HEK293 (cell line): ENCODE measurements at regions not wholly inside any gene's neighbourhood (a gene's known extent, or its start where the extent isn't known, plus 50 kb on each side); places are given as distances from the start of the nearest gene placed in this dataset.

Source experiments
- CTCF ChIA-PET: fragments of 350-600 bp; formaldehyde crosslinking; extraction: SDS; loops from one replicate; lab custom pipeline; 2021; ENCODE audit warnings: antibody characterized with exemption; lab: Yijun Ruan, JAX
- POLR2A ChIA-PET: fragments of 300-600 bp; formaldehyde crosslinking; extraction: SDS; loops from one replicate; lab custom pipeline; 2020; ENCODE audit warnings: antibody characterized with exemption, inconsistent platforms; lab: Yijun Ruan, JAX
- H3K27ac ChIP-seq: fragments of 200-500 bp; sonication (Bioruptor generic); 2 replicates; pipeline ENCODE4 v1.5.1; 2014; ENCODE audit warnings: low read depth, low read length, control low read depth, inconsistent platforms; ENCODE audit errors: extremely low read depth
- H3K36me3 ChIP-seq, 2 experiments: fragments of 200-500 bp in 1 of 2; sonication (Bioruptor generic) in 1 of 2; 1 replicate in 1 of 2; 2 replicates in 1 of 2; pipeline ENCODE4 v1.5.1; 2014 to 2017; ENCODE audit warnings: inconsistent platforms in 2 of 2, low read length in 2 of 2; ENCODE audit not compliant: control insufficient read depth in 2 of 2, insufficient read depth in 1 of 2
- H3K4me1 ChIP-seq: fragments of 200-500 bp; sonication (Bioruptor generic); 2 replicates; pipeline ENCODE4 v1.5.1; 2014; ENCODE audit warnings: mild to moderate bottlenecking, low read length, inconsistent platforms; ENCODE audit not compliant: control insufficient read depth, insufficient read depth
- H3K4me3 ChIP-seq: 2 replicates; pipeline ENCODE4 v1.5.1; 2011; ENCODE audit warnings: low read depth, mild to moderate bottlenecking, control low read depth, low read length, moderate library complexity
- H3K9me3 ChIP-seq: fragments of 200-500 bp; sonication (Bioruptor generic); 2 replicates; pipeline ENCODE4 v1.5.1; 2014; ENCODE audit warnings: low read depth, low read length, inconsistent platforms; ENCODE audit not compliant: control insufficient read depth, insufficient read depth
- AEBP2 ChIP-seq: fragments of 450-650 bp; formaldehyde crosslinking; IDR thresholded peaks from 2 replicates; pipeline ENCODE4 v1.5.1; 2016; ENCODE audit warnings: missing biosample characterization, missing genetic modification characterization, borderline replicate concordance
- EGR2 ChIP-seq: fragments of 450-650 bp; formaldehyde crosslinking; IDR thresholded peaks from 2 replicates; pipeline ENCODE4 v1.5.1; 2016; ENCODE audit warnings: low read depth, missing biosample characterization, missing genetic modification characterization
- MEIS1 ChIP-seq: sonication (generic); formaldehyde crosslinking; IDR thresholded peaks from 2 replicates; pipeline ENCODE4 v1.8.1; 2022; ENCODE audit warnings: missing genetic modification reagents, mild to moderate bottlenecking, borderline replicate concordance
- SCRT1 ChIP-seq: fragments of 450-650 bp; formaldehyde crosslinking; IDR thresholded peaks from 2 replicates; pipeline ENCODE4 v1.5.1; 2016; ENCODE audit warnings: missing biosample characterization, missing genetic modification characterization, borderline replicate concordance
- SETDB1 ChIP-seq: IDR thresholded peaks from one replicate; pipeline ENCODE4 v1.6.1; 2017; ENCODE audit warnings: mild to moderate bottlenecking, low read length, moderate library complexity, mixed read lengths; ENCODE audit not compliant: insufficient read length
- YY1 ChIP-seq: fragments of 450-650 bp; formaldehyde crosslinking; IDR thresholded peaks from 2 replicates; pipeline ENCODE4 v1.5.1; 2018; ENCODE audit warnings: missing biosample characterization, missing genetic modification characterization
- ZBTB10 ChIP-seq: fragments of 450-650 bp; formaldehyde crosslinking; IDR thresholded peaks from 2 replicates; pipeline ENCODE4 v1.5.1; 2016; ENCODE audit warnings: missing biosample characterization, missing genetic modification characterization
- ZBTB48 ChIP-seq: fragments of 450-650 bp; formaldehyde crosslinking; IDR thresholded peaks from 2 replicates; pipeline ENCODE4 v1.5.1; 2016; ENCODE audit warnings: missing biosample characterization, missing genetic modification characterization
- ZNF132 ChIP-seq: fragments of 450-650 bp; formaldehyde crosslinking; IDR thresholded peaks from 2 replicates; pipeline ENCODE4 v1.5.1; 2017; ENCODE audit warnings: missing biosample characterization, missing genetic modification characterization, borderline replicate concordance
- ZNF138 ChIP-seq: fragments of 450-650 bp; formaldehyde crosslinking; IDR thresholded peaks from 2 replicates; pipeline ENCODE4 v1.5.1; 2016; ENCODE audit warnings: missing biosample characterization, missing genetic modification characterization, borderline replicate concordance
- ZNF155 ChIP-seq: fragments of 450-650 bp; formaldehyde crosslinking; IDR thresholded peaks from 2 replicates; pipeline ENCODE4 v1.5.1; 2016; ENCODE audit warnings: missing biosample characterization, missing genetic modification characterization
- ZNF19 ChIP-seq: fragments of 450-650 bp; formaldehyde crosslinking; IDR thresholded peaks from 2 replicates; pipeline ENCODE4; 2016; ENCODE audit warnings: missing biosample characterization, missing genetic modification characterization, low read depth
- ZNF274 ChIP-seq, 2 experiments: fragments of 200-500 bp in 1 of 2; fragments of 450-650 bp in 1 of 2; sonication (Bioruptor generic) in 1 of 2; formaldehyde crosslinking in 1 of 2; IDR thresholded peaks; 2 replicates each; pipeline versions ENCODE4 v1.5.1 to v1.6.1; 2014 to 2016; ENCODE audit warnings: borderline replicate concordance in 1 of 2, inconsistent platforms in 1 of 2, low read length in 1 of 2, missing biosample characterization in 1 of 2, missing genetic modification characterization in 1 of 2
- ZNF362 ChIP-seq: fragments of 450-650 bp; formaldehyde crosslinking; IDR thresholded peaks from 2 replicates; pipeline ENCODE4 v1.5.1; 2016; ENCODE audit warnings: missing biosample characterization, missing genetic modification characterization
- ZNF37A ChIP-seq: fragments of 450-650 bp; IDR thresholded peaks from 2 replicates; pipeline ENCODE4 v1.5.1; 2018; ENCODE audit warnings: missing biosample characterization, missing genetic modification characterization
- ZNF404 ChIP-seq: fragments of 450-650 bp; formaldehyde crosslinking; IDR thresholded peaks from 2 replicates; pipeline ENCODE4 v1.5.1; 2017; ENCODE audit warnings: missing biosample characterization, missing genetic modification characterization
- ZNF426 ChIP-seq: fragments of 450-650 bp; formaldehyde crosslinking; IDR thresholded peaks from 2 replicates; pipeline ENCODE4 v1.5.1; 2017; ENCODE audit warnings: missing biosample characterization, missing genetic modification characterization, mild to moderate bottlenecking, inconsistent platforms, moderate library complexity
- ZNF558 ChIP-seq: fragments of 450-650 bp; formaldehyde crosslinking; IDR thresholded peaks from 2 replicates; pipeline ENCODE4 v1.5.1; 2016; ENCODE audit warnings: missing biosample characterization, missing genetic modification characterization
- ZNF600 ChIP-seq: fragments of 450-650 bp; formaldehyde crosslinking; IDR thresholded peaks from 2 replicates; pipeline ENCODE4 v1.5.1; 2016; ENCODE audit warnings: missing biosample characterization, missing genetic modification characterization
- ZNF610 ChIP-seq: fragments of 450-650 bp; formaldehyde crosslinking; IDR thresholded peaks from 2 replicates; pipeline ENCODE4 v1.5.1; 2016; ENCODE audit warnings: missing biosample characterization, missing genetic modification characterization, borderline replicate concordance
- ZNF624 ChIP-seq: fragments of 450-650 bp; formaldehyde crosslinking; IDR thresholded peaks from 2 replicates; pipeline ENCODE4 v1.5.1; 2017; ENCODE audit warnings: missing biosample characterization, missing genetic modification characterization
- ZNF777 ChIP-seq: fragments of 450-650 bp; formaldehyde crosslinking; IDR thresholded peaks from 2 replicates; pipeline ENCODE4 v1.5.1; 2017; ENCODE audit warnings: missing biosample characterization, missing genetic modification characterization, borderline replicate concordance
- ZNF843 ChIP-seq: fragments of 450-650 bp; formaldehyde crosslinking; IDR thresholded peaks from 2 replicates; pipeline ENCODE4 v1.5.1; 2016; ENCODE audit warnings: missing biosample characterization, missing genetic modification characterization
- ZSCAN30 ChIP-seq: fragments of 450-650 bp; IDR thresholded peaks from 2 replicates; pipeline ENCODE4 v1.5.1; 2018; ENCODE audit warnings: missing biosample characterization, mild to moderate bottlenecking, missing genetic modification characterization, moderate library complexity

- ChIA-PET CTCF (no interaction called here), POLR2A (no interaction called here)
- no peaks in the 10 kb centered on the region for H3K36me3 ChIP-seq
- no peak overlapping the region for H3K4me3 ChIP-seq
- no peak for TF ChIP-seq AEBP2
- TF ChIP-seq ZNF37A (tag by site-specific recombination) = no peak
- no peak for TF ChIP-seq ZNF155
- TF ChIP-seq ZNF624 (tag by site-specific recombination) = no peak
- no peak for TF ChIP-seq ZNF138 (tag by site-specific recombination)
- TF ChIP-seq ZNF610 (tag by site-specific recombination) = no peak
- no peak for TF ChIP-seq ZNF777 (tag by site-specific recombination)
- H3K9me3 ChIP-seq = no peaks in the 10 kb centered on the region
- H3K4me1 ChIP-seq = peaks cover 7% of the 10 kb centered on the region; the same call in 1 of the 2 replicates
- H3K27ac ChIP-seq = no peak overlapping the region
These were observed 338.2 kb upstream of the DDHD1 start for GRCh38 chr14:53491256-53491883.

- Histone ChIP-seq H3K4me3 (no peak overlapping the region), H3K27ac (no peak overlapping the region), H3K36me3 (no peaks in the 10 kb centered on the region), H3K9me3 (no peaks in the 10 kb centered on the region), H3K4me1 (no peaks in the 10 kb centered on the region)
- TF ChIP-seq ZNF558 (tag by site-specific recombination) (no peak), SETDB1 (no peak), ZNF362 (no peak), ZNF274 (IDR thresholded peaks at IDR 0.05; ENCODE audit: low read length) (no peak), ZNF274 (tag by site-specific recombination; IDR thresholded peaks at IDR 0.05; ENCODE audit: borderline replicate concordance) (no peak)
- ChIA-PET CTCF (no interaction called here), POLR2A (no interaction called here)
These were observed 325.1 kb upstream of the DDHD1 start for GRCh38 chr14:53478174-53478573.

- no peaks in the 10 kb centered on the region for H3K4me1 ChIP-seq
- H3K27ac ChIP-seq = no peak overlapping the region
- no peaks in the 10 kb centered on the region for H3K9me3 ChIP-seq
- no peak overlapping the region for H3K4me3 ChIP-seq
- POLR2A ChIA-PET = no interaction called here
- CTCF ChIA-PET = interaction anchor here (0.6 kb wide), 1 partner anchor 67 kb away, joined by 5 read pairs; no protein-coding TSS in a partner anchor
- H3K36me3 ChIP-seq = no peaks in the 10 kb centered on the region
- TF ChIP-seq ZNF843 (tag by site-specific recombination) (no peak), ZNF426 (tag by site-specific recombination) (no peak), ZNF132 (tag by site-specific recombination) (no peak), ZNF138 (tag by site-specific recombination) (no peak), ZNF362 (no peak), EGR2 (no peak), ZNF19 (tag by site-specific recombination) (no peak), ZSCAN30 (tag by site-specific recombination) (no peak), SCRT1 (no peak), ZNF600 (tag by site-specific recombination) (no peak), ZNF404 (tag by site-specific recombination) (no peak), ZBTB48 (tag by site-specific recombination) (no peak), ZBTB10 (no peak), MEIS1 (CRISPR knock-in tag) (no peak), YY1 (tag by site-specific recombination) (no peak)
These were observed 320.4 kb upstream of the DDHD1 start for GRCh38 chr14:53473480-53473879.
